Activated CD4-positive, alpha-beta T cell treated with anti-CD3 and anti-CD28 coated beads, Interleukin-2, Interleukin-6, amounts not matched to agents 100 ng/mL and 50 ng/mL, durations not matched to agents 16 hours and 8 hours (primary cell): ENCODE measurements at regions not wholly inside any gene's neighbourhood (a gene's known extent, or its start where the extent isn't known, plus 50 kb on each side); places are given as distances from the start of the nearest gene placed in this dataset.
A peak's percentile ranks its signal among the peaks of the same experiment; 100 is the strongest.
"Not testable (repeated sequence)": the region's sequence is repeated elsewhere in the genome, so short reads cannot be mapped to it uniquely, and the experiment has no call there.

Experiments
- DNase-seq: peaks from one replicate; pipeline ENCODE4 v3.0.0-alpha.2; 2020

DNA sequence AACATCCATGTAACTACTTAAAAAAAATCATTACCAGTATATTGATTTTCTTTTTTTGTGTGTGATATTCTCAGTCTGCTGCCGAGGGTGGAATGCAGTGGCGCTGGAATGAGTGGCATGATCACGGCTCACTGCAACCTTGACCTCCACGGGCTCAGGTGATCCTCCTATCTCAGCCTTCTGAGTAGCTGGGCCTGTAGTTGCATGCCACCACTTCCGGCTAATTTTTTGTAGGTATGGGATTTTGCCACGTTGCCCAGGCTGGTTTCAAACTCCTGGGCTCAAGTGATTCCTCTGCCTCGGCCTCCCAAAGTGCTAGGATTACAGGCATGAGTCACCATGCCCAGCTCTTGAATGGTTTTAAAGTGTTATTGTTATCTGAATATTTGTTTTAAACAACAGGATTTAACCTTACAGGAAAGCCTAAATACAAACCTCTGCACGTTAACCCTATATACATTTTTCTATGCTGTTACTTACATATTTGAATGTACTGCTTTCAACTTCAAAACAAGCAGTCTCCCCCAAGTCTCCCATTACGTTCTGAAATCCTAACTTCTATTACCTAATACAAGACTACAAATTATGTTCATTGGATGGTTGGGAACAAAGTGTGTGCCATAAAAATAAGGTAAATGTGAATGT is 61.7 kb downstream of the KPNA2 start:
- DNase-seq: no peak

DNA sequence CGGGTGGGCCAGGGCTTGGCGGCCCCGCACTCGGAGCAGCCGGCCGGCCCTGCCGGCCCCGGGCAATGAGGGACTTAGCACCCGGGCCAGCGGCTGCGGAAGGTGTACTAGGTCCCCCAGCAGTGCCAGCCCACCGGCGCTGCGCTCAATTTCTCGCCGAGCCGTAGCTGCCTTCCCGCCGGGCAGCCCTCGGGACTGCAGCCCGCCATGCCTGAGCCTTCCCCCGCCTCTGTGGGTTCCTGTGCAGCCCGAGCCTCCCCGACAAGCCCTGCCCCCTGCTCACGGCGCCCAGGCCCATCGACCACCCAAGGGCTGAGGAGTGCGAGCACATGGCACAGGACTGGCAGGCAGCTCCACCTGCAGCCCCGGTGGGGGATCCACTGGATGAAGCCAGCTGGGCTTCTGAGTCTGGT is 63.8 kb downstream of the KPNA2 start:
- not testable (repeated sequence) for DNase-seq

DNA sequence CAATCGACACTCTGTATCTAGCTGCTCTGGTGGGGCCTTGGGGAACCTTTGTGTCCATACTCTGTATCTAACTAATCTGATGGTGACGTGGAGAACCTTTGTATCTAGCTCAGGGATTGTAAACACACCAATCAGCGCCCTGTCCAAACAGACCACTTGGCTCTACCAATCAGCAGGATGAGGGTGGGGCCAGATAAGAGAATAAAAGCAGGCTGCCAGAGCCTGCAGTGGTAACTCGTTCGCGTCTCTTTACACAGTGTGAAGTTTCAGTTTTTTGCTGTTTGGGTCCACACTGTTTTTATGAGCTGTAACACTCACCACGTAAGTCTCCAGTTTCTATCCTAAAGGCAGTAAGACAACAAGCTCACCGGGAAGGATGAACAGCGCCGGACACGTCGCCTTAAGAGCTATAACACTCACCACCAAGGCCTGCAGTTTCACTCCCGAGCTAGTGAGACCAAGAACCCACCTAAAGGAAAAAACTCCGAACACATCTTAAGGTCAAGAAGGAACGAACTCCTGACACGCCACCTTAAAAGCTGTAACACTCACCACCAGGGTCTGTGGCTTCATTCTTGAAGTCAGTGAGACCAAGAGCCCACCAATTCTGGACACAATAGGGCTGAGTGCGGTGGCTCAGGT is 64.6 kb downstream of the KPNA2 start:
- DNase-seq: no peak

DNA sequence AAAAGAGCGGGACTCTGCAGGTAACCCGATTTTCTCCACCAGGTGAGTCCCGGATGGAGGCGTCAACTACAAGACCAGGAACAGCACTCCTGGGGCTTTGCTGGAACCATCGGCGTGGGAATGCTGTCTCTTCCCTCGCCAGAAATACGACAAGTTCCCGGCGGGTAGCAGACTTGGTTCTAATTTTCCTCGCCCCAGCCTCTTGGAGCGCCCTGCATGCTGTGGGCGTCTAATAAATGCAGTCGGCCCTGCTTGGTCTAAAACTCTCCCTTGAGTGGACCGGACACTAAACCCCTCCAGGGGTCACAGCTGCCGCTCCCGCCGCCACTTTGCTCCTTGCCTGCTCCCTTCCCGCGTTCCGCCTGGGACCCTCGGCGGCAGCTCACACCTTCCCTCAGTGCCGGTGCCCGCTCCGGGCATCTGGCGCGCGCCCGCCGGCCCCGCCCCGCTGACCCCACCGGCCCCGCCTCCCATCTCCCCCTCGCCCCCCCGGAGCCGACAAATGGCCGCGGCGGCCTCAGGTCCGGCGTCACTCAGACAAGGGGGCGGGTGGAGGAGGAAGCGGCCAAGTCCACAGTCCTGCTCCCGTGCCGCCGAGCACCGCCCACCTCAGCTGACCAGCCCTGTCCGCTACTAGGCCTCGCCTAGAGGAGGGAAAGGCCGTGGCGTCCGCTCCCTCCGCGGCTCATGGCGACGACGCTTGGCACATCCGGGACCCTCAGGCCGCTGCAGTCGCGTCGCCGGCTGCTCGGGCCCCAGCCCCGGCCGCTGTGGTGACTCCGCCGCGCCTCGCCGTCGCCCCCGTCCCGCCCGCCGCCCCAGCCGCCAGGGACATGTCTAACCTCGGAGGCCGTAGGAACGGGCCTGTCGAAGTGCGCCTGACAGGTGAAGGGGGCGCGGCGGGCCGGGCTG is 65.8 kb downstream of the KPNA2 start:
- peak; percentile 44 for DNase-seq

- DNase-seq: peak; percentile 8
These were observed 66.4 kb downstream of the KPNA2 start for GRCh38 chr17:68101987-68102314.

- DNase-seq: peak; percentile 13
These were observed 66.8 kb downstream of the KPNA2 start for GRCh38 chr17:68102318-68102758.

- DNase-seq: no peak
These were observed 67.6 kb downstream of the KPNA2 start for GRCh38 chr17:68103148-68103547.

GRCh38 chr17:68106085-68106484 is 70.5 kb downstream of the KPNA2 start:
- DNase-seq: no peak

DNA sequence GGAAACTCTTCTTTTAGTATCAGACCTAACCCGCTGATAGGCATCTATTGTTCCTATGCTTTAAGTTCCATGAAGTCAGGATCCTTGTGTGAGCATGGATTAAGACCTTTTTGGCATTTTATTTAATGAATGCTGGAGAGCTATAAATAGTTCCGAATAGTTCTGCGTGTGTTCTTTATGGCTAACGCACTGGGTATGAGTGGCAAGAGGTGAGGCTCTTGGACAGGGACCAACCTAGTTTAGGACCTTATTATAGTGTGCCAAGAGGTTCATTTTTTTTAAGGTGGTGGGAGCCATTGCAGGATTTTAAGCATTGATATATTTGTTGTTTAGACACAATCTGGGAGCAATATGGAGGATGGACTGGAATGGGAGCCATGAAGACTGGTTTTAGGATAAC is 71.8 kb downstream of the KPNA2 start:
- DNase-seq: no peak

- DNase-seq: no peak
These were observed 72.9 kb downstream of the KPNA2 start for GRCh38 chr17:68108313-68109000.

DNA sequence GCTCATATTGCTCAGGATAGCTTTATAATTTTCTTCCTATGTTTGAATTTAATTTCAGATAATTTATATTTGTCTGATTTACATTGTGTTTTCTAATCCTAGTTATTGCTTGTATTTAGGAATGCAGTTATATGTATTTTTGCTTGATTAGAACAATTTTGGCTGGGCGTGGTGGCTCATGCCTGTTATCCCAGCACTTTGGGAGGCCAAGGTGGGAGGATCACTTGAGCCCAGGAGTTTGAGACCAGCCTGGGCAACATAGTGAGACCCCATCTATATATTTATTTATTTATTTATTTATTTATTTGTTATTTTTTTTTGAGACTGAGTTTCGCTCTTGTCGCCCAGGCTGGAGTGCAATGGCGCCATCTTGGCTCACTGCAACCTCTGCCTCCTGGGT is 73.9 kb downstream of the KPNA2 start:
- not testable (repeated sequence) for DNase-seq

GRCh38 chr17:68116211-68116610 is 80.7 kb downstream of the KPNA2 start:
- DNase-seq: not testable (repeated sequence)

DNA sequence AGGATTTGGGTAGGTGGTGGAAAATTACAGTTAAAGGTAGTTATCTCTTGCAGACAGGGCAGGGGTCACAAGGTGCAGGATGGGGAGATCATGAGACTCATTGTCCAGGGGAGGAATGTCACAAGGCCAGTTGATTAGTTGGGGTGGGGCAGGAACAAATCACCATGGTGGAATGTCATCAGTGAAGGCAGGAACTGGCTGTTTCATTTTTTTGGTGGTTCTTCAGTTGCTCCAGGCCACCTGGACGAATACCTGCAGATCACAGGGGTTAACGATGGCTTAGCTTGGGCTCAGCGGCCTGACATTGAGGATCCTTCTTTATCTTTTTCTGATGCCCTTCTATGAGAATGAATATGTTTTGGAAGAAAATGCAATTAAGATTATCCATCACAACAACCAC is 87.1 kb downstream of the KPNA2 start:
- DNase-seq: no peak

- DNase-seq: no peak
These were observed 89.8 kb downstream of the KPNA2 start for GRCh38 chr17:68125111-68125870.

GRCh38 chr17:68127914-68128313 is 92.4 kb downstream of the KPNA2 start:
- DNase-seq: no peak

DNA sequence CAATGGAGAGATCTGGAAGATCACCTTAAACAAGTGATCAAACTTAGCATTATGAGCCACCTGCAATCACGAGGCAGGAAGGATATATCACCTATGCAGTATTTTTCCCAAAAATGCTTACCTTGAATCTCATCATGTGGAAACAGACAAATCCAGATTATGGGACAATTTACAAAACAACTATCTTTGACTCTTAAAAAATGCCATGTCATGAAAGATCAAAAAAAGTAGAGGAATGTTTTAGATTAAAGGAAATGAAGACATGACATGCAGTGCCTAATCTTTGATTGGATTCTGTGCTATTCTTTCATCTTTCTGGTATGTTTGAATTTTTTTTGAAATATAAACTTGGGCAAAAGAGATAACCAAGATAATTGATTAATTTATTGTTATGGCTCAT is 95.9 kb downstream of the KPNA2 start:
- DNase-seq: no peak

DNA sequence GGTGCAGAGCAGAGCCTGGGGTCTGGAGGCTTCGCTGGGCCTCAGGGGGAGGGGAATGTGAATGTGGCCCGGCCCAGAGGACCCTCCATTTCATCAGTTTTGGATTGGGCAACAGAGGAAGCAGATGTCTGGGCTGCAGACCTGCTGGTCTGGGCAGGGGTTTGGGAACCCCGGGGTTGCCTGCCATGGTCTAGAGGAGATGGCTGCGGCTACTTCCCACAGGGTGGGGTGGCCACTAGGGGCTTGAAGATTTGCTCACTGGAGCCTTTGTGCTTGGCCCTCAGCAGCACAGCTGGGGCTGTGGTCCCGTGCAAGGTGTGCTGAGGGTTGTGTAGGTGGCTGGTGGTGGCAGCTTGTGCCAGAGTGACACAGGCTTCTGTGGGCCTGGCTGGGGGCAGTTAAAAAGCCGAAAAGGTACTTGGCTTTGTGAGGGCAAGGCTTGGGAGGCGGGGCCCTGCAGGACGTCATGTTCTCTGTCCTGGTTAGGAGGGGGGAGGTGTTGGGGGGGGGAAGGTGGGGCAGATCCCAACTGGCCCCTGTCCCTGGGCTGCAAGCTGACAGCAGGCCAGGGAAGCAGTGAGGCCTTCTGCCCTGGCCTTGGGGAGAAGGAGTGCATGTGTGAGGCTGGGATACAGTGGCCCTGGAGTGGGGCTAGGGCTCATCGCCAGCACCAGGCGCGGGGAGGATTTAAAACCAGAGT is 98.0 kb downstream of the KPNA2 start:
- no peak for DNase-seq

GRCh38 chr17:68134046-68134637 is 98.6 kb downstream of the KPNA2 start:
- DNase-seq: no peak

GRCh38 chr17:68134731-68135130 is 99.2 kb downstream of the KPNA2 start:
- no peak for DNase-seq

GRCh38 chr17:68135141-68135887 is 99.8 kb downstream of the KPNA2 start:
- no peak for DNase-seq

GRCh38 chr17:68141050-68141449 is 105.5 kb downstream of the KPNA2 start:
- no peak for DNase-seq
